Suprapubic skin (tissue), 4 donors: ENCODE measurements at regions not wholly inside any gene's neighbourhood (a gene's known extent, or its start where the extent isn't known, plus 50 kb on each side); places are given as distances from the start of the nearest gene placed in this dataset.

Experiments
- DNase-seq, 2 donors: peaks; one replicate each; pipeline ENCODE4 v3.0.0-alpha.2; 2019; ENCODE audit warnings: low spot score in 2 of 2
- H3K27ac ChIP-seq: fragments of 200-600 bp; sonication (generic); one replicate; pipeline ENCODE4 v1.5.1; 2019
- H3K27me3 ChIP-seq: fragments of 200-600 bp; sonication (generic); one replicate; pipeline ENCODE4 v1.5.1; 2019
- H3K36me3 ChIP-seq: fragments of 200-600 bp; sonication (generic); one replicate; pipeline ENCODE4 v1.5.1; 2019
- H3K4me1 ChIP-seq: fragments of 200-600 bp; sonication (generic); one replicate; pipeline ENCODE4 v1.5.1; 2019
- H3K4me3 ChIP-seq: fragments of 200-600 bp; sonication (generic); one replicate; pipeline ENCODE4 v1.5.1; 2019; ENCODE audit warnings: mild to moderate bottlenecking
- H3K9me3 ChIP-seq: fragments of 200-600 bp; sonication (generic); one replicate; pipeline ENCODE4 v1.5.1; 2019
- EP300 ChIP-seq: sonication (generic); formaldehyde crosslinking; IDR thresholded peaks from one replicate; pipeline ENCODE4 v1.6.1; 2017; ENCODE audit warnings: antibody characterized with exemption
- POLR2A ChIP-seq, 2 donors: fragments of 450-650 bp; IDR thresholded peaks; one replicate each; pipeline ENCODE4 v1.6.1; 2017; ENCODE audit warnings: antibody characterized with exemption in 2 of 2, mild to moderate bottlenecking in 2 of 2, moderate library complexity in 2 of 2
- POLR2AphosphoS5 ChIP-seq, 3 donors: sonication (generic); formaldehyde crosslinking; IDR thresholded peaks; one replicate each; pipeline ENCODE4 v1.6.1; 2017; ENCODE audit warnings: antibody characterized with exemption in 3 of 3
- WGBS: methylation state at CpG from one replicate; pipeline ENCODE4 v1.1.5; 2018; 5-methylcytosine and 5-hydroxymethylcytosine counted together
- TF ChIP-seq, protein P1 (sequence below), 2 donors: fragments of 200-600 bp in 1 of 2; fragments of 450-650 bp in 1 of 2; sonication (generic) in 1 of 2; IDR thresholded peaks; one replicate each; pipeline ENCODE4 v1.5.1; 2016 to 2019; ENCODE audit warnings: antibody characterized with exemption in 2 of 2, mild to moderate bottlenecking in 1 of 2, moderate library complexity in 1 of 2

DNA sequence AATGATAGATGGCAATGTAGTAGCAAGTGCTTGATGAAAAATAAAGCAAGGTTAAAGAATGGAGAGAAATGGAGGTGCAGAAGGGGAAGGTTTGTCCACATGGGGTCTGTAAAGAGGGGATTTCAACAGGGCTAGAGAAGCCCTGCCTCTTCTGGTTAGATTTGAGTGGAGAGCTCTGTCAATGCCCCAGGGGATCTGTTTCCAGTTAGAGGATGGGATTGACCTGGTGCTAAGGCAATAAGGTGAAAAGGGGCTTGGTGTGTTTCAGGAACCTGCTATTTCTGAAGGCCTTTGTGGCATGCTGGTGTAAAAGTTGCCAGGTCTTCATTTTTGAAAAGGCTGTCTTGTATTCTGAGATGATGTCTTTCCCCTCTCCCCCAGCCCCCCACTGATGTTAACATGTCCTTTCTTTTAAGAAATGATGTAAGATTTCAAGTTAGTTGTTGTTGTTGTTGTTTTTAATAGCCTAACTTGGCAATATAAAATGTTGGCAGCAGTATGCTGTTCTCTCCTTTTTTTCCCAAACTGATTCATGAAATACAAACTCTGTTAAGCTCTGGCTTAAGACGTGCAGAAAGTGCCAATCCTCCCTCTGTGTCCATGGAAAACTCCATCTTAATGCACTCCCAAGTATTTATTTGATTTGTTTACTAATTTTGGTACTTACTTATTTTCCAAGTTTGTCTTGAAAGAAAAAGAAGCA, 370.3 kb upstream of the ADGRL2 start:
- WGBS = 22% methylated on average over 1 of the region's 1 CpG
- no peak overlapping the region for H3K27ac ChIP-seq
- no peaks in the 10 kb centered on the region for H3K27me3 ChIP-seq
- H3K4me1 ChIP-seq = no peaks in the 10 kb centered on the region
- no peak for TF ChIP-seq POLR2AphosphoS5 (IDR thresholded peaks at IDR 0.05)
- TF ChIP-seq EP300 = no peak
- TF ChIP-seq POLR2A (IDR thresholded peaks at IDR 0.05) = no peak
- TF ChIP-seq, protein P1, sequence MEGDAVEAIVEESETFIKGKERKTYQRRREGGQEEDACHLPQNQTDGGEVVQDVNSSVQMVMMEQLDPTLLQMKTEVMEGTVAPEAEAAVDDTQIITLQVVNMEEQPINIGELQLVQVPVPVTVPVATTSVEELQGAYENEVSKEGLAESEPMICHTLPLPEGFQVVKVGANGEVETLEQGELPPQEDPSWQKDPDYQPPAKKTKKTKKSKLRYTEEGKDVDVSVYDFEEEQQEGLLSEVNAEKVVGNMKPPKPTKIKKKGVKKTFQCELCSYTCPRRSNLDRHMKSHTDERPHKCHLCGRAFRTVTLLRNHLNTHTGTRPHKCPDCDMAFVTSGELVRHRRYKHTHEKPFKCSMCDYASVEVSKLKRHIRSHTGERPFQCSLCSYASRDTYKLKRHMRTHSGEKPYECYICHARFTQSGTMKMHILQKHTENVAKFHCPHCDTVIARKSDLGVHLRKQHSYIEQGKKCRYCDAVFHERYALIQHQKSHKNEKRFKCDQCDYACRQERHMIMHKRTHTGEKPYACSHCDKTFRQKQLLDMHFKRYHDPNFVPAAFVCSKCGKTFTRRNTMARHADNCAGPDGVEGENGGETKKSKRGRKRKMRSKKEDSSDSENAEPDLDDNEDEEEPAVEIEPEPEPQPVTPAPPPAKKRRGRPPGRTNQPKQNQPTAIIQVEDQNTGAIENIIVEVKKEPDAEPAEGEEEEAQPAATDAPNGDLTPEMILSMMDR (IDR thresholded peaks at IDR 0.05) = no peak
- H3K9me3 ChIP-seq = no peaks in the 10 kb centered on the region
- no peak for DNase-seq
- no peak overlapping the region for H3K4me3 ChIP-seq
- H3K36me3 ChIP-seq = no peaks in the 10 kb centered on the region

DNA sequence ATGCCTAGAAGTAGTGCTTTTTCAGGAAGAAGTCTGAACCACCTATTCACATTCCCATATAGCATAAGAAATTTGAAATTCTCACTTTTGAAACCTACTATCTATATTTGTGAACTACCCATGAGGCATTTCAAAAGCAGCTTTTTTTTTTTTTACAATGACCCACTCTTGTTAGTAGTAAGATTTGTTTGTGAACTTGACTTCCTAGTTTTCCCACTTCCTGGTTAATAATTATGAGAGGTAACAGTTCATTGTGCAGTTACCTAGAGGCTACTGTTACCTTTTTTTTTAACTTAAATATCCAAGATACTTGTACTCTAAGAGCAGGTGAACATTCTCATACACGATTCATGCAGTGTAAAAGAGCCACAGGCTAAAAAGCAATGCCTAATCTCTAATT, 371.7 kb upstream of the ADGRL2 start:
- Histone ChIP-seq H3K4me3 (no peak overlapping the region), H3K36me3 (no peaks in the 10 kb centered on the region), H3K9me3 (no peaks in the 10 kb centered on the region), H3K27me3 (no peaks in the 10 kb centered on the region), H3K27ac (no peak overlapping the region), H3K4me1 (no peaks in the 10 kb centered on the region)
- TF ChIP-seq POLR2A (IDR thresholded peaks at IDR 0.05) = no peak
- TF ChIP-seq, protein P1 (IDR thresholded peaks at IDR 0.05) = no peak
- no peak for TF ChIP-seq POLR2AphosphoS5 (IDR thresholded peaks at IDR 0.05)
- no peak for TF ChIP-seq EP300
- DNase-seq = no peak
- WGBS = 73% methylated on average over 1 of the region's 1 CpG

DNA sequence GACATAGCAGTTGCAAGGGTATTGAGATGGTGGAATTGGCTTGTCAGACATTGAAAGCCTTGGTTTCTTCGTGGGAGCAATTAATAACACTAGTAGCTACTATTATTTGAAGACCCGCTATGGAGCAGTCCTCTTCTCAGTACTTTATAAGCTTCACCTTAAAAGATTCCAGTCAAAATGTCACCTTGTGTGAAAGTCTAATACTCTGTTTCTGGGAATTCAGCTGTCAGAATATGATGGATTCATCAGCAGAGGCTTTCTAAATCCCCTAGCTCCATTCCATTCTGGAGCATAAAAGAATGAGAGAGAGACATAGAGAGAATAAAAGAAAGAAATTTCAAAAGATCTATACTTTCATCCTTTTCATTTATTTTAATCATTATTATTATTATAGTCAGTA, 375.9 kb upstream of the ADGRL2 start:
- Histone ChIP-seq H3K4me3 (no peak overlapping the region), H3K36me3 (no peaks in the 10 kb centered on the region), H3K27ac (no peak overlapping the region), H3K9me3 (no peaks in the 10 kb centered on the region), H3K4me1 (no peaks in the 10 kb centered on the region), H3K27me3 (no peaks in the 10 kb centered on the region)
- 95% methylated on average over 2 of the region's 2 CpGs for WGBS
- no peak for TF ChIP-seq POLR2A (IDR thresholded peaks at IDR 0.05)
- no peak for TF ChIP-seq POLR2AphosphoS5 (IDR thresholded peaks at IDR 0.05)
- TF ChIP-seq, protein P1 (IDR thresholded peaks at IDR 0.05) = no peak
- no peak for TF ChIP-seq EP300
- DNase-seq = no peak

DNA sequence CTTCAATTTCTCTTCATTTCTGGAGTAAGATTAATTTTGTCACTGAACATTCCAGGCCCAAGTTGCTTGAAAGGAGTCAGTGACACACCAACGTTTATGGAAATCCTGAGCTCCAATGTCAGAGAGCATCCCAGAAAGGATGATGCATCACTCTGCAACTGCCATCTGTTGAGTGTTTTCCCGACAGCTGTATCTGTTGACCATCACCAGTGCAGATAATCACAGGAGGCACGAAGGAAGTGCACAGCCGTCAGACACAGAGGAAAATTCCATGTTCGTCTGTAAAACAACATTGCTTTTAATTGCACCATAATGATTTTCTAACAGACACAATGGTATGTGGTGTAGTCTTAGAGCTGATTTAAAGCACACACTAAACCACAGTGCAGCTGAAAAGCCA, 376.7 kb upstream of the ADGRL2 start:
- Histone ChIP-seq H3K4me3 (no peak overlapping the region), H3K27ac (no peak overlapping the region), H3K36me3 (no peaks in the 10 kb centered on the region), H3K27me3 (no peaks in the 10 kb centered on the region), H3K4me1 (no peaks in the 10 kb centered on the region), H3K9me3 (no peaks in the 10 kb centered on the region)
- DNase-seq = no peak
- 63% methylated on average over 5 of the region's 5 CpGs for WGBS
- TF ChIP-seq POLR2AphosphoS5 (IDR thresholded peaks at IDR 0.05) (no peak), EP300 (no peak), POLR2A (IDR thresholded peaks at IDR 0.05) (no peak)
- TF ChIP-seq, protein P1 (IDR thresholded peaks at IDR 0.05) = no peak

DNA sequence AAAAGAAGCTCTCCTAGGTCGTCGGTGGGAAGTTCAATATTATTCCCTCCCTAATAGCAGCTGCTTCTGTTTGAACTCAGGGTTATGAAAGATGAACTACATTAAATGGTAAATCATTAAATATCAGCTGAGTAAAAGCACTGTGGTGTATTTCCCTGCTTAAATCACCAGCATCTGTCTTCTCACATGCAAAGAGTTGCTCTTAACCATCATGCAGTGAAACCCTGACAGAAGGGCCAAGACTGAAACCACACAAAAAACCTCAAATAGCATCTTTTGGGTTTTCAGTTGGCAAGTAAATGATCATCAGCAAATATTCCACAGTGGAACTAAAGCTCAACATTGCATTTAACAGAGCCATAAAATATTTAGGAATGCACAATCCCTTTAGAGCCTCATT, 380.0 kb upstream of the ADGRL2 start:
- TF ChIP-seq POLR2AphosphoS5 (IDR thresholded peaks at IDR 0.05) (no peak), EP300 (no peak), POLR2A (IDR thresholded peaks at IDR 0.05) (no peak)
- TF ChIP-seq, protein P1 (IDR thresholded peaks at IDR 0.05) = no peak
- Histone ChIP-seq H3K27me3 (no peaks in the 10 kb centered on the region), H3K36me3 (no peaks in the 10 kb centered on the region), H3K4me1 (no peaks in the 10 kb centered on the region), H3K27ac (no peak overlapping the region), H3K9me3 (no peaks in the 10 kb centered on the region), H3K4me3 (no peak overlapping the region)
- WGBS = 90% methylated on average over 2 of the region's 2 CpGs
- no peak for DNase-seq
